Body of pancreas (tissue), 4 donors: ENCODE measurements at regions not wholly inside any gene's neighbourhood (a gene's known extent, or its start where the extent isn't known, plus 50 kb on each side); places are given as distances from the start of the nearest gene placed in this dataset.

Source experiments
- CTCF ChIP-seq, 7 experiments: fragments of 450-650 bp in 4 of 7; fragments of 200-600 bp in 3 of 7; sonication (generic) in 3 of 7; IDR thresholded peaks; one replicate each; pipeline ENCODE4 v1.5.1; 2016 to 2019; ENCODE audit warnings: antibody characterized with exemption in 7 of 7
- POLR2A ChIP-seq, 3 donors: fragments of 450-650 bp; IDR thresholded peaks; one replicate each; pipeline ENCODE4 v1.6.1; 2016; ENCODE audit warnings: antibody characterized with exemption in 3 of 3, mild to moderate bottlenecking in 2 of 3

- TF ChIP-seq POLR2A (IDR thresholded peaks at IDR 0.05), result no peak
- TF ChIP-seq CTCF (IDR thresholded peaks at IDR 0.05), result no peak
Measured at GRCh38 chr2:11072550-11072949, 82.7 kb upstream of the SLC66A3 start.
